ENCODE measurements at regions not wholly inside any gene's neighbourhood (a gene's known extent, or its start where the extent isn't known, plus 50 kb on each side); places are given as distances from the start of the nearest gene placed in this dataset.

- Histone ChIP-seq H3K79me2 (ENCODE audit: low read length) (no peaks in the 10 kb centered on the region), H3K4me3 (ENCODE audit: low read length) (no peak overlapping the region), H3K4me2 (ENCODE audit: low read length) (no peak overlapping the region), H2AFZ (ENCODE audit: low read depth, low read length) (no peak overlapping the region), H3K4me1 (ENCODE audit: low read length) (peaks cover 18% of the 10 kb centered on the region), H3K27me3 (ENCODE audit: low read depth, low read length) (no peaks in the 10 kb centered on the region), H3K27ac (ENCODE audit: low read length) (no peak overlapping the region), H3K9me3 (ENCODE audit: insufficient read depth, low read length) (no peaks in the 10 kb centered on the region), H3K36me3 (replicated peaks; ENCODE audit: low read depth, low read length) (no peaks in the 10 kb centered on the region), H3K9ac (ENCODE audit: low read length) (no peak overlapping the region), H4K20me1 (ENCODE audit: insufficient read depth, low read length) (no peaks in the 10 kb centered on the region)
- TF ChIP-seq EZH2phosphoT487 (IDR thresholded peaks at IDR 0.05; ENCODE audit: low read depth) (no peak), CTCF (IDR thresholded peaks at IDR 0.05; ENCODE audit: low read depth, low read length) (no peak)
These were observed 163.1 kb upstream of the TLE4 start for GRCh38 chr9:79408617-79409016.

- no peaks in the 10 kb centered on the region for H3K27me3 ChIP-seq (ENCODE audit: low read depth, low read length)
- no peak overlapping the region for H3K9ac ChIP-seq (ENCODE audit: low read length)
- no peaks in the 10 kb centered on the region for H4K20me1 ChIP-seq (ENCODE audit: insufficient read depth, low read length)
- peaks cover 18% of the 10 kb centered on the region for H3K4me1 ChIP-seq (ENCODE audit: low read length)
- H2AFZ ChIP-seq (ENCODE audit: low read depth, low read length) = no peak overlapping the region
- H3K27ac ChIP-seq (ENCODE audit: low read length) = no peak overlapping the region
- no peak overlapping the region for H3K4me3 ChIP-seq (ENCODE audit: low read length)
- no peaks in the 10 kb centered on the region for H3K36me3 ChIP-seq (replicated peaks; ENCODE audit: low read depth, low read length)
- H3K4me2 ChIP-seq (ENCODE audit: low read length) = no peak overlapping the region
- H3K9me3 ChIP-seq (ENCODE audit: insufficient read depth, low read length) = no peaks in the 10 kb centered on the region
- no peaks in the 10 kb centered on the region for H3K79me2 ChIP-seq (ENCODE audit: low read length)
- no peak for TF ChIP-seq EZH2phosphoT487 (IDR thresholded peaks at IDR 0.05; ENCODE audit: low read depth)
- TF ChIP-seq CTCF (IDR thresholded peaks at IDR 0.05; ENCODE audit: low read depth, low read length) = no peak
These were observed 162.5 kb upstream of the TLE4 start for GRCh38 chr9:79409182-79409823.

GRCh38 chr9:79425840-79426239, 145.9 kb upstream of the TLE4 start:
- no peaks in the 10 kb centered on the region for H3K36me3 ChIP-seq (replicated peaks; ENCODE audit: low read depth, low read length)
- no peaks in the 10 kb centered on the region for H3K27me3 ChIP-seq (ENCODE audit: low read depth, low read length)
- H4K20me1 ChIP-seq (ENCODE audit: insufficient read depth, low read length) = no peaks in the 10 kb centered on the region
- H2AFZ ChIP-seq (ENCODE audit: low read depth, low read length) = no peak overlapping the region
- no peak overlapping the region for H3K4me3 ChIP-seq (ENCODE audit: low read length)
- H3K4me1 ChIP-seq (ENCODE audit: low read length) = no peaks in the 10 kb centered on the region
- no peak overlapping the region for H3K4me2 ChIP-seq (ENCODE audit: low read length)
- TF ChIP-seq CTCF (IDR thresholded peaks at IDR 0.05; ENCODE audit: low read depth, low read length) (no peak), EZH2phosphoT487 (IDR thresholded peaks at IDR 0.05; ENCODE audit: low read depth) (no peak)
- H3K79me2 ChIP-seq (ENCODE audit: low read length) = no peaks in the 10 kb centered on the region
- peaks cover 5% of the 10 kb centered on the region; the same call in 1 of the 2 replicates for H3K9me3 ChIP-seq (ENCODE audit: insufficient read depth, low read length)
- no peak overlapping the region for H3K9ac ChIP-seq (ENCODE audit: low read length)
- H3K27ac ChIP-seq (ENCODE audit: low read length) = no peak overlapping the region

GRCh38 chr9:79428422-79428821, 143.3 kb upstream of the TLE4 start:
- Histone ChIP-seq H3K4me1 (ENCODE audit: low read length) (no peaks in the 10 kb centered on the region), H3K4me2 (ENCODE audit: low read length) (no peak overlapping the region), H3K36me3 (replicated peaks; ENCODE audit: low read depth, low read length) (no peaks in the 10 kb centered on the region), H3K79me2 (ENCODE audit: low read length) (no peaks in the 10 kb centered on the region), H3K4me3 (ENCODE audit: low read length) (no peak overlapping the region), H3K9ac (ENCODE audit: low read length) (no peak overlapping the region), H3K27me3 (ENCODE audit: low read depth, low read length) (0 out of 2 replicates have a peak, but pooled peaks cover 5% of the 10 kb centered on the region), H4K20me1 (ENCODE audit: insufficient read depth, low read length) (no peaks in the 10 kb centered on the region), H2AFZ (ENCODE audit: low read depth, low read length) (no peak overlapping the region), H3K9me3 (ENCODE audit: insufficient read depth, low read length) (peaks cover 5% of the 10 kb centered on the region; the same call in 1 of the 2 replicates), H3K27ac (ENCODE audit: low read length) (no peak overlapping the region)
- TF ChIP-seq CTCF (IDR thresholded peaks at IDR 0.05; ENCODE audit: low read depth, low read length) = no peak
- no peak for TF ChIP-seq EZH2phosphoT487 (IDR thresholded peaks at IDR 0.05; ENCODE audit: low read depth)
